ENCODE measurements at regions not wholly inside any gene's neighbourhood (a gene's known extent, or its start where the extent isn't known, plus 50 kb on each side); places are given as distances from the start of the nearest gene placed in this dataset.

GRCh38 chr1:207264663-207265252 is 56.7 kb upstream of the CD55 start:
- CTCF ChIA-PET = no interaction called here

GRCh38 chr1:207268337-207268736 is 53.1 kb upstream of the CD55 start:
- no peaks in the 10 kb centered on the region for H3K9me3 Mint-ChIP-seq
- CTCF ChIA-PET = no interaction called here
- Histone ChIP-seq H3K27ac (ENCODE audit: low read depth in 1 of 2, low read length in 2 of 2) (no peak overlapping the region), H3K4me3 (ENCODE audit: low read length) (no peak overlapping the region), H3K4me1 (ENCODE audit: insufficient read depth, low read length) (no peaks in the 10 kb centered on the region), H3K36me3 (ENCODE audit: insufficient read depth, low read length) (no peaks in the 10 kb centered on the region), H3K9me3 (ENCODE audit: control insufficient read depth in 1 of 2, insufficient read depth in 1 of 2, low read length in 2 of 2) (no peaks in the 10 kb centered on the region), H3K27me3 (ENCODE audit: control insufficient read depth in 1 of 2, insufficient read depth in 2 of 2, low read length in 2 of 2) (no peaks in the 10 kb centered on the region)
- no peak for TF ChIP-seq CTCF (IDR thresholded peaks at IDR 0.05)
- POLR2A ChIA-PET = no interaction called here
- intact Hi-C loops (cut with DNase I, micrococcal nuclease) = no loop called here
- ATAC-seq (ENCODE audit: poor library complexity) (no peak), DNase-seq (no peak)
- no peaks in the 10 kb centered on the region for H3K27me3 Mint-ChIP-seq
- H3K27ac Mint-ChIP-seq = no peak overlapping the region
- no peaks in the 10 kb centered on the region for H3K4me1 Mint-ChIP-seq (ENCODE audit: low read depth)
- H3K36me3 Mint-ChIP-seq (ENCODE audit: low read depth) = no peaks in the 10 kb centered on the region
- no peak overlapping the region for H3K4me3 Mint-ChIP-seq

More at GRCh38 chr1:207264663-207265252, 56.7 kb upstream of the CD55 start:
- H3K27ac ChIP-seq (ENCODE audit: low read depth in 1 of 2, low read length in 2 of 2) = no peak overlapping the region
- no peaks in the 10 kb centered on the region for H3K36me3 ChIP-seq (ENCODE audit: insufficient read depth, low read length)
- Mint-ChIP-seq H3K27ac (no peak overlapping the region), H3K4me3 (no peak overlapping the region), H3K36me3 (ENCODE audit: low read depth) (no peaks in the 10 kb centered on the region), H3K27me3 (no peaks in the 10 kb centered on the region), H3K9me3 (peaks cover 1% of the 10 kb centered on the region), H3K4me1 (ENCODE audit: low read depth) (no peaks in the 10 kb centered on the region)
- no peaks in the 10 kb centered on the region for H3K27me3 ChIP-seq (ENCODE audit: control insufficient read depth in 1 of 2, insufficient read depth in 2 of 2, low read length in 2 of 2)
- no peak for DNase-seq
- H3K9me3 ChIP-seq (ENCODE audit: control insufficient read depth in 1 of 2, insufficient read depth in 1 of 2, low read length in 2 of 2) = no peaks in the 10 kb centered on the region
- ATAC-seq (ENCODE audit: poor library complexity) = no peak
- TF ChIP-seq CTCF (IDR thresholded peaks at IDR 0.05) = no peak
- no peaks in the 10 kb centered on the region for H3K4me1 ChIP-seq (ENCODE audit: insufficient read depth, low read length)
- POLR2A ChIA-PET = no interaction called here
- no peak overlapping the region for H3K4me3 ChIP-seq (ENCODE audit: low read length)
- intact Hi-C loops (cut with DNase I, micrococcal nuclease) = no loop called here

- H3K36me3 ChIP-seq (ENCODE audit: insufficient read depth, low read length) = no peaks in the 10 kb centered on the region
These were observed 52.5 kb upstream of the CD55 start for GRCh38 chr1:207268753-207269511.

More at GRCh38 chr1:207268753-207269511, 52.5 kb upstream of the CD55 start:
- no peak overlapping the region for H3K4me3 ChIP-seq (ENCODE audit: low read length)
- no peaks in the 10 kb centered on the region for H3K9me3 ChIP-seq (ENCODE audit: control insufficient read depth in 1 of 2, insufficient read depth in 1 of 2, low read length in 2 of 2)
- H3K4me1 ChIP-seq (ENCODE audit: insufficient read depth, low read length) = no peaks in the 10 kb centered on the region
- H3K4me1 Mint-ChIP-seq (ENCODE audit: low read depth) = no peaks in the 10 kb centered on the region
- TF ChIP-seq CTCF (IDR thresholded peaks at IDR 0.05) = no peak
- intact Hi-C loops (cut with DNase I, micrococcal nuclease) = no loop called here
- H3K9me3 Mint-ChIP-seq = no peaks in the 10 kb centered on the region
- no peak overlapping the region for H3K4me3 Mint-ChIP-seq
- H3K27ac ChIP-seq (ENCODE audit: low read depth in 1 of 2, low read length in 2 of 2) = no peak overlapping the region
- H3K27me3 Mint-ChIP-seq = no peaks in the 10 kb centered on the region
- ATAC-seq (ENCODE audit: poor library complexity) (no peak), DNase-seq (no peak)
- no peaks in the 10 kb centered on the region for H3K36me3 Mint-ChIP-seq (ENCODE audit: low read depth)
- POLR2A ChIA-PET = no interaction called here
- CTCF ChIA-PET = no interaction called here
- no peak overlapping the region for H3K27ac Mint-ChIP-seq
- no peaks in the 10 kb centered on the region for H3K27me3 ChIP-seq (ENCODE audit: control insufficient read depth in 1 of 2, insufficient read depth in 2 of 2, low read length in 2 of 2)

Measured in CD4-positive, alpha-beta T cell (primary cell).